NCI-H345 treated with DMSO at 0.1 percent for 48 hours (cell line): ENCODE measurements at regions not wholly inside any gene's neighbourhood (a gene's known extent, or its start where the extent isn't known, plus 50 kb on each side); places are given as distances from the start of the nearest gene placed in this dataset.

Experiments
- DNase-seq: peaks from one replicate; lab custom pipeline; 2025; ENCODE audit not compliant: unreplicated experiment; lab: John Stamatoyannopoulos, UW

DNA sequence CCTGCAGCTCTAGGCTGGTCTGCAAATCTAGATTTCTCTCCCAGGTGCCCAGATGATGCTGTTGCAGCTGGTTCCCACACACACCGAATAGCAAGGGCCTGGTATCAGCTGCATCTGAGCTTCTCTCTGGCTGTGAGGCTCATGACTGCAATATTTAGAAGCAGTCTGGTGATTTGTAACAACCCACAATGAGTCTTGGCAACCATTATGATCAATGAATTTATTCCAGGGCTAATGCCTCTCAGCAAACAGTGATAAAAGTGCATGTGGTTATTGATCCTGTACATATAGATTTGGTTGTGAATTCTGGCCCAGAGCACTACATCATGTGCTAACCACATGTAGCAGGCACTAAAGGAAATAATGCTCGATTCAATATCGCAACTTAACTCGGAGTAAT is 114.3 kb downstream of the ASCL4 start:
- DNase-seq = no peak

DNA sequence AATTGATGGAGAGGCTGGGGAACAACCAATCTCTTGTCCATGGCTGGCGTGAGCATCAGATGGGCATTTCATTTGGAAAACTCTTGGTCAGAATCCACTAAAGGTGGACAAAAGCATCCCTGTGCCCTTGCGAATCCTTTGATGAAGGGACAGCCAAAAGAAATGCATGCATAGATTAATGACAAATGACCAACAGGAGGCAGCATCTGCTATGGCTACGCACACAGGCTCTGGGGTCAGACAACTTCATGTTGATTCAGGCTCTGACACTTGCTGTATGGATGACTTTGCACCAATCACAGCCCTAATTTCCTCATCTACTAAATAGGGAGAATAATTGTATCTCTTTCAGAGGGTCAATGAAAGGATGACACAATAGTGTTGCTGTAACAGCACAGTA is 117.5 kb downstream of the ASCL4 start:
- no peak for DNase-seq

DNA sequence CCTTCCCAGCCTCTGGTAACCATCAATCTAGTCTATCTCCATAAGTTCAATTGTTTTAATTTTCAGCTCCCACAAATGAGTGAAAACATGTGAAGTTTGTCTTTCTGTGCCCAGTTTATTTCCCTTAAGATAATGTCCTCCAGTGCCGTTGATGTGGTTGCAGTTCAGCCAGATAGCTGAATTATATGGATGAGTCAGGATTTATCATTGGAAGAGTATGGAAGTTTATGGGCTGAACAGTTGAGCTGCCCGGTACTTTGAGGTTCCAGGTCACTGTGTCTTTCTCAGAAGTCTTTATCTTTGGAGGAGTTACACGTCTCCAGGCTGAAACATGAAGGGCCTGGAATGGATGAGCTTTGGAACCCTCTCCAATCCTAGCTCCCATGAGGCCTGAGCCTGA is 120.1 kb downstream of the ASCL4 start:
- DNase-seq = no peak

DNA sequence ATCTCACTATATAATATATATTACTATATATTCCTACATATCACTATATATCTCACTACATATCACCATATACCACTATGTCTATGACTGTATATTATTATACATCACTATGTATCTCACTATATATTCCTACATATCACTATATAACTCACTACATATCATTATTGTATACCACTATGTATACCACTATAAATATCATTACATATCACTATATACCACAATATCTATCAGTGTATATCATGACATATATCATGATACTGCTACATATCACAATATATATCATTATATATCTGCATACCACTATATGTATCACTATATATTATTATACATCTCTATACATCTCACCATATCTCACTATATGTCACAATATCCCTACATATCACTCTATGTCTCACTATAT is 121.5 kb downstream of the ASCL4 start:
- no peak for DNase-seq

DNA sequence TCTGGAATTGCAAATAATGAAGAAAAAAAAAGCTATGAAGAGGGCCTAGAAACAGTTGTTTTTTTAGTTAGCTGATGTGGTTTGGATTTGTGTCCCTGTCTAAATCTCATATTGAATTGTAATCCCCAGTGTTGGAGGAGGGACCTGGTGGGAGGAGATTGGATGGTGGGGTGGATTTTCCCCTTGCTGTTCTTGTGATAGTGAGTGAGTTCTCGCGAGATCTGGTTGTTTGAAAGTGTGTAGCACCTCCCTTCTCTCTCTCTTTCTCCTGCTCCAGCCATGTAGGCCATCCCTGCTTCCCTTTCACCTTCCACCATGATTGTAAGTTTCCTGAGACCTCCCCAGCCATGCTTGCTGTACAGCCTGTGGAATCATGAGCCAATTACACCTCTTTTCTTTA is 126.1 kb downstream of the ASCL4 start:
- DNase-seq = no peak

DNA sequence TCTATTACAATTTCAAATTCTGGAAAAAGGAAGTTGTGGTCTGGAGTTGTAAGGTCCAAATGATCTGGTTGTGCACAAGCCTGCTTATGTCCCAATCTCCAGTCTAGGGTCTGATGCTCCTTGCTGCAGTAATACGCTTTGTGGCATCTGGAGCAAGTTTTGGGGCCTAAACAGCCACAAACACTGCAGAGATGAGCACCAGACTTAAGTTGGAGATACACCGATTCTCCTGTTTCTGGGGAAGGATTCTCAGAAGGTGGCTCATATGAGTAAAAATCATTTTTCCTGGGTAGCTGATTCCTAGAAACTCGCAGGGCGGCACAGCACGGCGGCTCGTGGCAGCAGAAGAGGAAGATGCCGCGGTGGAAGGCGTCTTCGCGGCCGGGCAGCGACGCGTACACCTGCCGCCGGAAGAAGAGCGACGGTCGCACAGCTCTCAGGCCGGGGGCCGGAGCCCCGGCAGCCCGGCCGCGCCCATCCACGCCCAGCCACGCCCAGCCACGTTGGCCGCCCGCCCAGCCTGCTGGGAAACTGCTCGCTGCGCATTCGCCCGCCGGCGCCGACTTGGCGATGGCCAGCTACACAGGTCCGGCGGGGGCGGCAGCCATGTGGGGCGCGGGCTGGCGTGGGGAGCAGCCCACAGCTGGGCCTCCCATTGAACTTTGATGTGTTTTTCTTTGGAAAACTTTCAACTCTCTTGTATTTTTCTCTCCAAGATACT is 129.0 kb downstream of the ASCL4 start:
- peak; percentile 36 for DNase-seq

DNA sequence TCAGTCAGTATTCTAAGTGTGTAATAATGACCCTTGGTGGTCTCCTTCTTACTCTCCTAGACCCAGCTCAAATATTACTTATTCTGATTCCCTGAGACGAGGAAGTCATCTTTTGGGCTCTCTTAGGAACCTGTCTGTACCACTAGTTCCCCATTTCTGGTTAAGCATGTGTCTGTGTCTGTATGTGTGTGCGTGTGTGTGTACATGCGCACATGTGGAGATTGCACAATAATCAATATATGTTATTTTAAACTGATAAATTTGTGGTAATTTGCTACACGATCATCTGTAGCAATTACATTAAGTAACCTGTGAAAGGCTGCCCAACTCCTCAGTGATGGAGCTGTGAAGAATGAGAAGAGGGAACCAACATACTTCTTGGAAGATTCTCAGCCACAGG is 132.2 kb downstream of the ASCL4 start:
- no peak for DNase-seq

DNA sequence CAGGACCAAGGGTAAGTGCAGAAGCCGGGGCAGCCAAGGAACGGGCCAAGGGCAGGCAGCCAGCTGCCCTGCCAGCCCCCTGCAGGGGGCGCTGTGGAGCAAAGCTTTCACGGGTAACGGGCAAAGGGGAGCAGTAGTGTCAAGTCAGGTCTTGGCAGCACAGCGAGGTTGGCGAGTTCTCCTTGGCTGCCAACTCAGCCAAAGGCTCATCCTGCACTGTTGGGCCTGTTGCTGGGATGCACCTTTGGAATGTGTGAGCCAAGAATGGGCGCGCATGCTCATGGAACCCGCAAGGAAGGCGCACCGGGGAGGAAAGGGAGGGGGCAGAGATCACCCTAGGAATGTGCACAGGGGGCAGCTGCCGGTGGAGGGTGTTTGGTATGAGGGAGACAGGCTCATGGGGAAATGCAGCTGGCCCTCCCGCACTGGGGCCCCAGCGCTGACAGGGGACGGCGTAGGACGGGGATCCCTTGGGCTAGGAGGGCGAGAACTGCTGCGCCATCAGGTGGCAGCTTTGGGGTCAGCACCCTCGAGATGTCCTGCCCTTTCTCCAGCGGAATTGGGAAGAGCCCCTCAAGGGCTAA is 138.0 kb downstream of the ASCL4 start:
- DNase-seq = no peak

DNA sequence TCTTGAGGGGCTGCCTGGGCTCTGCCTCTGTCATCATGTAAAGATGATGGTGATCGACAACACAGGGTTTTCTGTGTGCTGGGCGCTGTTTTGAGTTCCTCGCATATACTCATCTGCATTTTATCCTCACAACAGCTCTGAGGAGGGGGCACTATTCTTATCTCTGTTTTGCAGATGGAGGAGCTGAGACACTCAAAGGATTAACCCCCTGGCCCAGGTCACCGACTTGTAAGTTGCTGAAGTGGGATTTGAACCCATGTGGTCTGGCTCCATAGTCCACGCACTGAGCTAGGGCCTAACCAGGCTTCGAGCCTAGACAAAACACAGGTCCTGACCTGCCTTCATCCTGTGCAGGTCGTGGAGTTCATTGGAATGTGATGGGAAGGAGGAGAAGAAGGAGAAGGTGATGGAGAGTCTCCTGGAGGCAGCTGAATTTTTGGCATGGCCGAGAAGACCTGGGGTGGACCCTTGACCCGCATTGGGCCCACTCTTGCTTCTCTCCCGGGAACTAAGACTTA is 140.0 kb downstream of the ASCL4 start:
- no peak for DNase-seq

DNA sequence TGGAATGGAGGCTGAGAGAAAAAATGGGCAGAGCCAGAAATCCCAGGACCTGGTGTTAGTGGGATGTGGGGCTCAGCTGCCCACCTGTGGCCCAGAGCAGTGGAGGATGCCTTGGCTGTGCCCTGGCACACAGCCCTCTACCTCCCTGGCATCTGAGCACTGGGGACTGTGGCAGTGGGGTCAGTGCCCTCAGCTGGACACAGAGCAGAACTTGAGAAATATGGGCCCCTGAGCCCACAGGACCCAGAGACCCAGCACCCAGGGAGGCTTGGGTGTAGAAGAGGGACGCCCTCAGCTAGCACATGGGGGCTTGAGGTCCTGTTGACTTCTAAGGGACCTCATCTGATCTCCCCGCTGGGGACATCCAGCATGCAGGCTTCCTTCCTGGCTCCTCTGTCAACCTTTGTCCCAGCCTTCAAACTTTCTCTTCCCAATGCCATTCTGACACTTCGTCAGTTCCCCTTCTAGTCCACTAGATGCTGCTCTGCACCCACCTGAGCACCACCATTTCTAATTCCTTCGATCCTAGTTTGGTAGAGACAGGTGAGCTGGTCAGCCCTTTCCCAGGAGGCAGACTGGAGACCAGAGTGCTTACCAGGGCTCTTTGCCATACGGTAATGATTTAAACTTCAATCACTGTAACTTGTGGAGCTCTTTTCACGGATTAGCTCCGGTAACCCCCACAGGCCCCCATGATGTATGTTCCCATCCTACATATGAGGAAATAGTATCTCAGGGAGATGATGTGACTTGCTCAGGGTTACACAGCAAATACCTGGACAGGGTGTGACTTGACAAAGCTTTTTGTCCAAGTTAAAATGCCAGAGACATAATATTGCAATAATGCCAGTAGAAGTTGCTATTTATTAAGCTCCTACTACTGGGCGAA is 143.7 kb downstream of the ASCL4 start:
- peak; percentile 33 for DNase-seq

DNA sequence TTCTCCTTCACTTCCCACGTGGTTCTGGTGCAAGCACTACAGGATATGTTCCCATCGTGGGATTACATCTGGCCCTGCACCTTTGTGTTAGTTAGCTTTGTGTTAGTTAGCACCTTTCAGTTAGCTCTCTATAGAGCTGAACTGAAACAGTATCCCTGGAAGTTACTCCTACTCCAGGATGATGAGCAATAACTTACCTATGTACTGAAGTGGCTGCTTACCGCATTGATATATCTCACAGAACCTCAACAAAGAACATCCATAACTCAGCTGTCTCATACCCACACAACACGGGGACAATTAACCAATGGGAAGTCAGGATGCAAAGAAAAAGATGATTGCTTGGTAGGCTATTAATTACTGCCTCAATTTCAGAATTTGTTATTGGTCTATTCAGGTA is 146.6 kb downstream of the ASCL4 start:
- no peak for DNase-seq

DNA sequence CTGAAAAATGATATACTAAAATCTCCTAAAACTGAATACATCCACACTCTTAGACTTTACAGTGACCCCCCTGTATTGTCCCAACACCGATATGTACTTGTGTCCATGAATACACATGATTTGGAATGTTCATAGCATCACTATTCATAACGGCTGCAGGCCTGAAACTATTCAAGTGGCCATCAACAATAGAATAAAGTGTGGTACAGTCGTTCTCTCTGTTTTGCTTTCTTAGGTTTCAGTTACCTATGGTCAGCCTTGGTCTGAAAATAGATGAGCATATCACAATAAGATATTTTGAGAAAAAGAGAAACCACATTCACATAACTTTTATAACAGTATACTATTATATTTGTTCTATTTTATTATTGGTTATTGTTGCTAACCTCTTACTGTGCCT is 150.6 kb downstream of the ASCL4 start:
- DNase-seq = no peak

DNA sequence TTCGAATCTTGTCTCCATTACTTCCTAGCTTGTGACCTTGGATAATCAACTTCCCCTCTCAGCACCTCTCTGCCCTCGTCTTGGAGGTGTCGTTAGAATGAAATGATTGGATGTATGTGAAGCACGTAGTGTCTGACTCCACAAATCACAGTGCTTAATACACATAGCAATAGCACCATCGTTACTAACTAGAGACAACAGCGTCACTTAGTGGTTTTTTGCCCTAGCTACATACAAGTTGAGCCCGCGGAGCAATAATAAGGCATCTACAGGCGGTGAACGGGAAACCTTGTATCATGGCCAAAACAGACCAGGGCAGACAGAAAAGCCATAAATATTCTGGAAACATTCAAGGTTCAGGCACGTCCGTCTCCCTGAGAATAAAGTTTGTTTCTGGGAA is 154.9 kb downstream of the ASCL4 start:
- no peak for DNase-seq

DNA sequence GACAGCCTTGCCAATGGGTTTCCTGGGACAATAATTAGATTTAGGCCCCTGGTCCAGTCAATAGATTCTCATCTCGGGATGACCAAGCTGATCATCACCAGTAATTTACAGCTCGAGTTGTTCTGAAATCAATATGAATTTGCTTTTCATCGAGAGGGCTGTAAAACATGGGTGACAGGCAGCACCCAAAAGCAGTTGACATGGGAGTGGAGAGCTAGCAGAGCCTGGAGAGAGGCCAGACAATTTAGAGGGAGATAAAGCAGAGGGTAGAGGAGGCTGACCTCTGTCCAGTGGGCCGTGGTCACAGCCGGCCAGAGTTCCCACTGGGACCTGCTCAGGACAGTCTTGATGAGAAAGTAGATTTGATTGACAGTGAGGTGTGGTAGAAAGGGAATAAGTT is 157.3 kb downstream of the ASCL4 start:
- no peak for DNase-seq

DNA sequence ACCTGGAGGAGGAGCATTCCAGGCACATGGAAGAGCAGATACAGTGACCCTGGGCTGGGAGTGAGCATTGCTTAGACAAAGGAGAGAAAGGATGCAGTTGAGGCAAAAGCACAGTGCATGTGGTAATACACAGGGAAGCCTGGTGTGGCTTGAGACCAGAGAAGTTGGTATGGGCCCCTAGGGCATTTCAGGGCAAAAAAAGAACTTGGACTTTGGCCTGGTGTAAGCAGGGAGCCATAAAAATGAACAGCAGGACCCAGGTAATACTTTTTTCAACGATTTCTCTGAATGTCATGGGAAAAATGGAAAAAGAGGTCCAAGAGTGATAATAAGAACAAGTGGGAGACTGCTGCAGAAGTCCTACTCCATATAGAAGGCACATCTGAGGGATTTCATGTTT is 163.9 kb downstream of the ASCL4 start:
- DNase-seq = no peak

DNA sequence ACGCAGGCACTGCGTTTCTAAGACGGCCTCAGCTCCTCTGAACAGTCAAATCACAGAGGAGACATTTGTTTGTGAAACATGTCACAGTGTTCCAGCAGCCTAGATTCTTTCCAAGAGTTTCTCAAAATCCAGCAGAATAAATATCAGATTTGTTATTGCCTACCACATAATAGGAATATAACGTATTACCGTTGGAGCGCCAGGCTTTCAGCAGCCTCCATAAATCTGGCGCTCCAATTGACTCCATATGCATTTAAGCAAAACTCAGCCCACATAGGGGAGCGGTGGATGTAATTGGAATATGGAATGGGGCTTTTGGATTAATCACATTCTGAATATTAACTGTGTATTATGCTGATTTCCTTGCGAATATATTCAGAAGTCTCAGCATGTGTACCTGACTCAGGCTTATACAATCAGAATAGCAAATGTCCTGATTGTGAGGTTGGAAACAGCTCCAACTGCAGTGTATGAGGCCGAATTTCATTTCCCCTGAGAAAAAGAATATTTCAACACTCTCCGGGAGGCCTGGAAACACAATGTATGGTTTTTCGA is 174.0 kb downstream of the ASCL4 start:
- DNase-seq = no peak

DNA sequence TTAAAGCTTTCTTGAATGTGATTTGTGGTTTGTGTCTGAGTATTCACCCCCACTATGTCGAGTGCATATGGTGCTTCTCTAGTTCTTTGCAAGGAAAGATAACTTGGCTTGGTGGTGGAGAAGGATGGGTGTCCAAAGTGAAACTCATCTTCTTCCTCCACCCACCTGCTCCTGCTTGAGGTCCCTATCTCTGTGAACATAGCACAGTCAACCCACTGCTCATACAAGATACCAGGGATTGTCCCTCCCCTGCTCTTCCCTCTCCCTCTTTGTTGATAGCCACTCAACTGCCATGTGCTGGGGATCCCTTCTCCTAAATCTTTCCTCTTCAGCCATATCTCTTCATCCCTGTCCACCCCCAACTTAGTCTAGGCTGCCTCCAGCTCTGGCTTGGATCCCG is 176.5 kb downstream of the ASCL4 start:
- no peak for DNase-seq

DNA sequence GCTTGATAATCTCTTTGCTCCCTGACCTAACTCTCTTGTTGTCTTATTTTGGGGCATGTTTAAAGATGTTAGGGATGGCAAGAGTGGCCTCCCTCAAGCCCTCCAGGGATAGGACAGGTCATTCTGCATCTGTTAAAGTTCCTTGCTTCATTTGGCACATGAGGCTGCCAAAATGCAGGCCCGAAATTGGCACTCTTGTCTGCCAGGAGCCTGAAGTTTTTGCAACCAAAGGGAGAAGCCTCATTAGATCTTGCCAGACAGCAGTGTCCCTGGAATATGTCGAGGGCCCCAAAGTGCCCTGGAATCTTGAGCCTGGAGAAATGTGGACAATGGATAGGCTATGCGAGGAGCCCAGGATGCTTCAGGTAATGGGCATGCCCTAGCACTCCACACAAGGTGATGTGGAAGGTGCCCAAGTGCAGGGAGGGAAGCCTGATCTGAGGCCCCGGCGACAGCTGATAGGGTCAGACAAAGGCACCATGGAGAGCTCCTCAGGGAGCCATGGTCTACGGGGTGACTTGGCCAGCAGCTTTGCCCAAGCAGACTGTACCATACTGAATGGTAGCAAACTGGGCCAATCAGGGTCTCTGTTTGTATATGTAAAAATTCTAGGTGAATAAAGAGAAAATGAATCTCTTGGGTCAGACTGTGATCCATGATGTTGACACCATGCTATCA is 173.0 kb upstream of the WSCD2 start:
- no peak for DNase-seq

DNA sequence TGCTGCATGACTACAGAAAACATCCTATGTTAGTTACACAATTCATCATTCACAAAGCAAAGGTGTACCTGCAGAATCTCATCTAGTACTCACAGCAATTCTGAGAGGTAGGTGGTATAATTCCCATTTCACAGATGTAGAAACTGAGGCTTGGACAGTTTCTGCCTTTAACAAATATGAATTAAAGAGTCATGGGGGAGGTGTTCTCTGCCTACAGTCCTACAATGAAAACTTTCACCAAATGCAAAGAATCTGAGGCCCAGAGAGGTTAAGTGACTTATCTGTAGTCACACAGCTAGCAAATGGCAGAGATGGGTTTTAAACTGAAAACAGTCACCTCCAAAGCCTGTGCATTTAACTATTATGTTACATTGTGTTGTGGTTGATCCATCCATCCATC is 171.6 kb upstream of the WSCD2 start:
- DNase-seq = no peak

DNA sequence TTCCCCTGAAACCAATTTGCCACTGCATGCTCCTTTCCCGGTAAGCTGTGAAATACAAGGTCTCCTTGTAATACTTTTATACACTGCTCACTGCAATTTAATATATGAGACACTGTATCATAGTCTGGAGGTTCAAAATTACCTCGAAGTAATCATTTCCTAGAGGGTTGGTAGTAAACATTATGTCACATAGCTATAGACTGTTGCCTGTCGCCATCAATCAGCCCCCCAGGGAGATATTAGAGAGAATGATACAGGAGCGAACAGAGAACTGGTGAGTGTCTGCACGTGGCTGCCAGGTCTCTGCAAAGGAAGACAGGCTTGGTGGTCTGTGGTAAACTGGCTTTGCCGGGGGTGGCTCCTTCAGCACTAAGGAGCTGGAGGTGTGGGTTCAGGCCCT is 165.5 kb upstream of the WSCD2 start:
- DNase-seq = no peak

DNA sequence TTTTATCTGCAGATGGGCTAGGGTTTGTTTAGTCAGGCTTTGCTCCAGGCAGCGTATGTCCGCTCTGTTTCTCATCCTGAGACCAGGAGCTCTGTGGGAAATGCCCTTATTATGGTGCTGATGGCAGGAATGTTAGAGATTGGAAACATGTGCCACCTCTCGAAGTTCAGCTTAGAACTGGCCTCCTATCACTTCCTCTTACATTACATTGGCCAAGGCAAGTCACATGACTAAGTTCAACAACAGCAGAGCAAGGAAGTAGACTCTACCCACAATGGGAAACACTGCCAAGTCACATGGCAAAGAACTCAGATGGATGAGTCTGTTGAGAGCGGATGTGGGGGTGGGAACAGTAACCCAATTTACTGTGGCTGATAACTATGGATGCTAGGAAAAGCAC is 161.9 kb upstream of the WSCD2 start:
- DNase-seq = no peak
